Psoas muscle (tissue), 7 donors: ENCODE measurements at regions not wholly inside any gene's neighbourhood (a gene's known extent, or its start where the extent isn't known, plus 50 kb on each side); places are given as distances from the start of the nearest gene placed in this dataset.

ENCODE experiments used
- ATAC-seq, 4 donors: fragments of 200-7000 bp; cut with Tn5 transposase; one replicate each; pipeline ENCODE4 v1.9.1; 2020; ENCODE audit warnings: moderate library complexity in 3 of 4, mild to moderate bottlenecking in 2 of 4
- DNase-seq, 2 donors: peaks; one replicate each; pipeline ENCODE4 v3.0.0-alpha.2; 2020
- H3K27ac ChIP-seq: fragments of 200-600 bp; one replicate; pipeline ENCODE4 v1.8.0; 2022
- H3K27me3 ChIP-seq, 3 donors: fragments of 200-600 bp in 1 of 3; one replicate each; pipeline versions ENCODE4 v1.6.1 to v1.8.0; 2013 to 2022; ENCODE audit warnings: low read length in 2 of 3, mild to moderate bottlenecking in 2 of 3, moderate library complexity in 1 of 3; ENCODE audit not compliant: insufficient read depth in 3 of 3
- H3K36me3 ChIP-seq, 2 donors: fragments of 200-600 bp in 1 of 2; one replicate each; pipeline versions ENCODE4 v1.6.1 to v1.8.0; 2013 to 2022; ENCODE audit warnings: low read depth in 1 of 2, mild to moderate bottlenecking in 1 of 2, moderate library complexity in 1 of 2; ENCODE audit not compliant: insufficient read depth in 1 of 2
- H3K4me1 ChIP-seq: fragments of 200-600 bp; one replicate; pipeline ENCODE4 v1.8.0; 2022
- H3K4me3 ChIP-seq: fragments of 200-600 bp; one replicate; pipeline ENCODE4 v1.8.0; 2022; ENCODE audit warnings: mild to moderate bottlenecking
- H3K9me3 ChIP-seq: fragments of 200-600 bp; one replicate; pipeline ENCODE4 v1.8.0; 2022
- CTCF ChIP-seq: fragments of 200-600 bp; IDR thresholded peaks from one replicate; pipeline ENCODE4 v1.8.0; 2022; ENCODE audit warnings: antibody characterized with exemption
- WGBS, 3 donors: extraction: QIAGEN DNeasy Blood & Tissue Kit; methylation state at CpG; one replicate each; pipeline versions ENCODE4 v1.1.6 to v1.1.7; 2013; 5-methylcytosine and 5-hydroxymethylcytosine counted together
- intact Hi-C, 2 donors: fragments of 100-400 bp; cut with DNase I; formaldehyde crosslinking; loops; one replicate each; pipeline versions ENCODE4 v1.11.0 to v1.14.2; 2022
- donor health status: healthy with polysubstance abuse.
- donor health status: DM: no; HTN: no; CAD: no; lungs with moderate emphysema.
- donor health status: Bipolar disorder and iron deficiency.
- donor health status: healthy.
- donor health status: DM: yes; HTN: yes; CAD: no.
- donor health status: DM: no; HTN: no; CAD: no.
- donor health status: DM: yes; HTN: yes; CAD: no.

GRCh38 chr5:163614787-163615186 lies 109.4 kb downstream of the MAT2B start:
- Histone ChIP-seq H3K4me3 (no peak overlapping the region), H3K27me3 (no peaks in the 10 kb centered on the region), H3K36me3 (no peaks in the 10 kb centered on the region), H3K4me1 (no peaks in the 10 kb centered on the region), H3K27ac (no peak overlapping the region), H3K9me3 (no peaks in the 10 kb centered on the region)
- DNase-seq (no peak), ATAC-seq (no peak)
- no peak for TF ChIP-seq CTCF
- 26 to 27% (median 26%) methylated on average over 3 of the region's 3 CpGs for WGBS, 3 donors
- intact Hi-C loops: no loop called here

DNA sequence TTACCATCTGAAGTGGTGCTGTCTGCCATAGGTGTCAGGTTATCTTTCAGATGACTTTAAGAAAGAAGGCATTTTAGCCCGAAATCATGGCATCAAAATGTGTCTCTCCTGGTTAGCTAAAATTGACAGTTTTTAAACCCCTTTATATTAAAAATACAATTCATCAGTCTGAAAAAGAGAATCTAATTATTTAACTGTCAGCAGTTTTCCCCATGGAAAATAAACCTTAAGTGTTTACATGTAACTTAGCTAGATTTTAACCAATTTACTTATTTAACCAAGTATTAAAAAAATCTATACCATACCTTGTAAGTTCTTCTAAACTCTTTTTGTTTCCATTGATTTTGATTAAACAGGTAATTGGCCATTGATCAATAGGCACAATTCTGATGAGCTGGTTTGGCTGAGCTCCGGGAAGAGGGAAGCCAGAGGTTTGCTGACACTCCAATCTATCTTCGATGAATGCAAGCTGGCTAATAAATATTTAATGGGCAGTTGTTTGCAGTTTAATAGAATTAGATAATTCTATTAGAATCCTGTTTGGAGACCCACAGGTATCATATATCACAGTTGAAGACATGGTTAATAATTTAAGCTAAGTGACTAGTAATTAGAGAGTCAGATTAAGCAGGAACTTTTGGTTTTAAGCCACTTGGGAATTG lies 114.0 kb downstream of the MAT2B start:
- ATAC-seq (no peak), DNase-seq (no peak)
- intact Hi-C loops: no loop called here
- no peak for TF ChIP-seq CTCF
- 65 to 72% (median 67%) methylated on average over 3 of the region's 3 CpGs for WGBS, 3 donors
- H3K27me3 ChIP-seq: no peaks in the 10 kb centered on the region
- no peak overlapping the region for H3K27ac ChIP-seq
- H3K36me3 ChIP-seq: no peaks in the 10 kb centered on the region
- H3K4me3 ChIP-seq: no peak overlapping the region
- no peaks in the 10 kb centered on the region for H3K9me3 ChIP-seq
- H3K4me1 ChIP-seq: no peaks in the 10 kb centered on the region

DNA sequence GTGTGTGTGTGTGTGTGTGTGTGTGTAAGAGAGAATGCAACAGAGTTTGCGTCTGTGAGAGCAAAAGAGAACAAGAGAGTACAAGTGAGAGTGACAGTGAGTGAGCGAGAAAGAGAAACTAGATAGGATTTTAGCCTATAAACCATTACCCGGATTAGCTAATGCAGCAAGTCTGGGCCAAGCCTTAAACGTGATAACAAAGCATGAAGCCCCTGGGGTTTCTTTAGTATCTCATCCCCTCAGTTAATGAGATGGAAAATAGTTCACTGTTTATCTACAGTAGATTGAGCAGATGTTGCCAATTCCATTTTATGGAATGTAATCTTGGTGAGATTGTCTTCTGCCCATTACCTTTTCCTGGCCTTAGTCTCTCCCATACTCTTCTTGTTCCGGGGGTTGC lies 114.5 kb downstream of the MAT2B start:
- no peak for TF ChIP-seq CTCF

GRCh38 chr5:163622799-163623198 lies 117.4 kb downstream of the MAT2B start:
- H3K27me3 ChIP-seq: peaks cover 0 to 2% (median 0%) of the 10 kb centered on the region in 3 donors
- 75 to 76% (median 76%) methylated on average over 2 of the region's 2 CpGs for WGBS, 3 donors
- ATAC-seq: no peak
- no peak overlapping the region for H3K27ac ChIP-seq
- no peak overlapping the region for H3K4me3 ChIP-seq
- no peaks in the 10 kb centered on the region for H3K4me1 ChIP-seq
- no peaks in the 10 kb centered on the region for H3K9me3 ChIP-seq
- intact Hi-C loops: no loop called here
- no peak for TF ChIP-seq CTCF
- no peak for DNase-seq
- no peaks in the 10 kb centered on the region for H3K36me3 ChIP-seq

More for the DNA sequence above, 114.5 kb downstream of the MAT2B start:
- Histone ChIP-seq H3K4me3 (no peak overlapping the region), H3K36me3 (no peaks in the 10 kb centered on the region), H3K9me3 (no peaks in the 10 kb centered on the region), H3K27me3 (no peaks in the 10 kb centered on the region), H3K27ac (no peak overlapping the region), H3K4me1 (no peaks in the 10 kb centered on the region)
- WGBS, 3 donors: 34 to 41% (median 34%) methylated on average over 5 of the region's 5 CpGs
- DNase-seq (no peak), ATAC-seq (no peak)
- intact Hi-C loops: no loop called here

DNA sequence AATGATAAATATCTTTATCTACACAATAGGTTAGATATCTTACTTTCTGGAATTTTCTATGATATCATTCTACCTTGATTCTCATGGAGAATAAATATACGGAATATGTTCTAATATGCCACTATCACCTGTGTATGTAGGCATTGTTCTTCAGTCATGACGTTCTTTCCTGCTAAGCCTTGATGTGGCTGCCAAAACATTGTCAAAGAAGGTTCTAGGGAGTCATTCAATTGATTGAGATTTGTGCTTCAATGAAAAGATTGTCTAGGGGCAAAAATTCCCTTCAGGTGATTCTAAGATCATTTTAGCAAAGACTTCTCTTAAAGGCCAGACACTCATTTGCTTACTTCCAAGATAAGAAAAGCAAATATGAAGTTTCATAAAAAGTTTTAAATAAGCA lies 118.1 kb downstream of the MAT2B start:
- H3K9me3 ChIP-seq: no peaks in the 10 kb centered on the region
- intact Hi-C loops: no loop called here
- no peak overlapping the region for H3K4me3 ChIP-seq
- DNase-seq (no peak), ATAC-seq (no peak)
- peaks cover 0 to 2% (median 0%) of the 10 kb centered on the region in 3 donors for H3K27me3 ChIP-seq
- 80 to 83% (median 83%) methylated on average over 2 of the region's 2 CpGs for WGBS, 3 donors
- H3K36me3 ChIP-seq: no peaks in the 10 kb centered on the region
- no peak for TF ChIP-seq CTCF
- no peaks in the 10 kb centered on the region for H3K4me1 ChIP-seq
- no peak overlapping the region for H3K27ac ChIP-seq
